Kidney (tissue), 13 donors: ENCODE measurements at regions not wholly inside any gene's neighbourhood (a gene's known extent, or its start where the extent isn't known, plus 50 kb on each side); places are given as distances from the start of the nearest gene placed in this dataset.
A peak's percentile ranks its signal among the peaks of the same experiment; 100 is the strongest.

ENCODE experiments used
- DNase-seq, 5 donors: peaks; one replicate each; pipeline ENCODE4 v3.0.0-alpha.2; 2013 to 2020
- FAIRE-seq: peaks from 2 replicates; lab custom pipeline; 2012; peaks lifted over from hg19 to GRCh38; lab: Jason Lieb, UNC
- H3K27ac ChIP-seq, 2 donors: one replicate each; pipeline ENCODE4 v1.7.0; 2013; ENCODE audit warnings: low read depth in 2 of 2, low read length in 2 of 2, inconsistent platforms in 1 of 2
- H3K27me3 ChIP-seq: one replicate; pipeline ENCODE4 v1.7.1; 2013; ENCODE audit warnings: low read length, inconsistent platforms; ENCODE audit not compliant: control insufficient read depth, insufficient read depth
- H3K36me3 ChIP-seq, 3 donors: one replicate each; pipeline versions ENCODE4 v1.7.0 to v1.7.1; 2013; ENCODE audit warnings: low read length in 3 of 3, control low read depth in 1 of 3, inconsistent platforms in 1 of 3; ENCODE audit not compliant: insufficient read depth in 3 of 3, control insufficient read depth in 2 of 3
- H3K4me1 ChIP-seq, 3 donors: one replicate each; pipeline versions ENCODE4 v1.7.0 to v1.7.1; 2013; ENCODE audit warnings: low read length in 3 of 3, inconsistent platforms in 1 of 3, low read depth in 1 of 3; ENCODE audit not compliant: control insufficient read depth in 2 of 3, insufficient read depth in 2 of 3
- H3K4me3 ChIP-seq, 3 donors: one replicate each; pipeline versions ENCODE4 v1.7.0 to v1.8.1; 2013; ENCODE audit warnings: low read length in 3 of 3, control low read depth in 1 of 3, inconsistent platforms in 1 of 3
- H3K9ac ChIP-seq, 3 donors: one replicate each; pipeline versions ENCODE4 v1.7.0 to v1.7.1; 2013; ENCODE audit warnings: low read length in 3 of 3, control low read depth in 1 of 3, inconsistent platforms in 1 of 3
- H3K9me3 ChIP-seq, 3 donors: one replicate each; pipeline versions ENCODE4 v1.7.0 to v1.7.1; 2013; ENCODE audit warnings: low read length in 3 of 3, control low read depth in 1 of 3, inconsistent platforms in 1 of 3; ENCODE audit not compliant: control insufficient read depth in 2 of 3, insufficient read depth in 1 of 3
- intact Hi-C: fragments of 100-400 bp; cut with DNase I; formaldehyde crosslinking; loops from one replicate; pipeline ENCODE4 v1.11.1; 2022
- TF ChIP-seq, protein P1 (sequence below): IDR thresholded peaks from 3 replicates; pipeline ENCODE4 v1.5.1; 2012; ENCODE audit warnings: mild to moderate bottlenecking, moderate library complexity, borderline replicate concordance; ENCODE audit not compliant: insufficient read depth; ENCODE audit errors: extremely low read depth
- donor health status: control.
- donor health status: control.
- donor health status: control.
- donor health status: control.
- donor health status: control.
- donor health status: DM: yes; HTN: yes; CAD: no.
- donor health status: Normal renal cell carcinoma (clear cell type).

DNA sequence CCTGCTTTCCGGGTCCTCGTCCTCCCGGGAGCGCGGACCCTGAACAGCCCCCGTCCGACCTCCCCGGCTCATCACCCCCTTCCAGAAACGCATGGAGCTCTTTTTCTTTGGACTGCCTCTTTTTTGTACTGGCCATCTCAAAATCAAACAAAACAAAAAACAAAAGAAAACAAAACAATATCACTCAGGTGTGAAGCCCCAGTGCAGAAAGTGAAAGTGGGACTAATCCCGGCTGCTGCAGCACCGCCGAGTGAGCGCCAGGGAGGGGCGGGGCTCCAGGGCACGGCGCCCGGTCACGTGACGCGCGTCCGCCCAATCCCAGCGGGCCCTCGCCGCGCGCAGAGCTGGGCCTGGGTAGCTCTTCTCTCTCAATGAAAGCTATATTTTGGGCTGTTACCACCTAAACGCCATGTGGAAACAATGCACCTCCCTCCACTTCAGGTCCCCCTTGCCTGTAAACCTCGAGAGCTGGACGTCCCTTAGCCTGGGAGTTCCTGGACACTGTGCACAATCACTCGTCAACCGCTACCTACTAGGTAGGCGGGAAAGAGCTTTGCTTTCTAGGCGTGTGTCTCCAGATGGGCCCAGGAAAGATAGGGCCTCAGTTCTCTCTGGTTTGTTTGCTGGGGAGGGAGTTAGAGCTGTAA, 93.7 kb upstream of the PRDM1 start:
- H3K4me1 ChIP-seq, result peaks cover 0 to 16% (median 8%) of the 10 kb centered on the region in 3 donors
- no peak for FAIRE-seq
- H3K4me3 ChIP-seq, result peak overlapping the region; percentile 85 to 89 (median 85)
- H3K9ac ChIP-seq, result peak overlapping the region; percentile 69 to 75 (median 72)
- peak overlapping the region in 1 of 2 donors; percentile 26 for H3K27ac ChIP-seq
- peak; percentile 88 to 93 (median 90) for DNase-seq
- peaks cover 74% of the 10 kb centered on the region for H3K27me3 ChIP-seq
- H3K36me3 ChIP-seq, result no peaks in the 10 kb centered on the region
- peaks cover 0 to 6% (median 2%) of the 10 kb centered on the region in 3 donors for H3K9me3 ChIP-seq
- intact Hi-C loops, result no loop called here
- TF ChIP-seq, protein P1, sequence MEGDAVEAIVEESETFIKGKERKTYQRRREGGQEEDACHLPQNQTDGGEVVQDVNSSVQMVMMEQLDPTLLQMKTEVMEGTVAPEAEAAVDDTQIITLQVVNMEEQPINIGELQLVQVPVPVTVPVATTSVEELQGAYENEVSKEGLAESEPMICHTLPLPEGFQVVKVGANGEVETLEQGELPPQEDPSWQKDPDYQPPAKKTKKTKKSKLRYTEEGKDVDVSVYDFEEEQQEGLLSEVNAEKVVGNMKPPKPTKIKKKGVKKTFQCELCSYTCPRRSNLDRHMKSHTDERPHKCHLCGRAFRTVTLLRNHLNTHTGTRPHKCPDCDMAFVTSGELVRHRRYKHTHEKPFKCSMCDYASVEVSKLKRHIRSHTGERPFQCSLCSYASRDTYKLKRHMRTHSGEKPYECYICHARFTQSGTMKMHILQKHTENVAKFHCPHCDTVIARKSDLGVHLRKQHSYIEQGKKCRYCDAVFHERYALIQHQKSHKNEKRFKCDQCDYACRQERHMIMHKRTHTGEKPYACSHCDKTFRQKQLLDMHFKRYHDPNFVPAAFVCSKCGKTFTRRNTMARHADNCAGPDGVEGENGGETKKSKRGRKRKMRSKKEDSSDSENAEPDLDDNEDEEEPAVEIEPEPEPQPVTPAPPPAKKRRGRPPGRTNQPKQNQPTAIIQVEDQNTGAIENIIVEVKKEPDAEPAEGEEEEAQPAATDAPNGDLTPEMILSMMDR, result no peak

DNA sequence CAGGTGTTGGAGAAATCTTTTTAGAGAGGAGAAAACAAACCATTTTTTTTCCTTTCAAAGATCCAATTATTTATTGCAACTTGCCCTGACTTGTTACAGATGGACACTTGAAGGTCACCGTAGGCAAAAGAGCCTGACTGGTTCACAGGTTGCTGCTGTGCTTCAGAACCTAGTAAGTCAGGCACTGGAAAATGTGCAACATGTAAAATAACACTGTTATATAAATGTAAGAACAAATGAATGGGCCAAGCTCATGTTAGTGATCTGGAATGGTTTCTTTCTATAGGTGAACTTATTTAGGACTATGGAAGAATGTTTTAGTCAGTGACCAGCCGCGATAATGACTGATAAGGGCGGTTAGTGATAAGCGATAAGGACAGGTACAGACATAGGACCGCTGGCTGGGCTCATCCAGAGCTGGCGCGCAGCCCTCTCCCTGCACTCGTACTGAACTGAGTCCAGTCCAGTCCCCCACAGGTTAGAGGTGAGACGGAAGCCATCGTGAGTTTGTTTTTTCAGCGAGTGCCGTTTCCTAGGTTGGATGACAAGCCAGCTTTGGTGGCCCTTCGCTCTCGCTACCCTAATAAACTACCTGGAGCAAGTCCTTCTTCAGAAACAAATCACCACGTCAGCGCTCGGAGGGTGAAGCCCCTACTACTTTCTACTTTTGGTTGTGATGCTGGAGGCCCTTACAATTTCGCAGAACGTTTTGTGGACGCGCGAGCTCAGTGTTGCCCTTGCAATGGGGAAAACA, 94.4 kb upstream of the PRDM1 start:
- no peak overlapping the region for H3K27ac ChIP-seq
- H3K9ac ChIP-seq, result peak overlapping the region; percentile 69 to 75 (median 72)
- FAIRE-seq, result no peak
- intact Hi-C loops, result no loop called here
- H3K4me1 ChIP-seq, result peaks cover 0 to 16% (median 8%) of the 10 kb centered on the region in 3 donors
- DNase-seq, result peak in 4 of 5 donors; percentile 38 to 73 (median 52)
- peaks cover 72% of the 10 kb centered on the region for H3K27me3 ChIP-seq
- H3K9me3 ChIP-seq, result peaks cover 0 to 6% (median 0%) of the 10 kb centered on the region in 3 donors
- H3K4me3 ChIP-seq, result peak overlapping the region; percentile 85 to 89 (median 85)
- no peaks in the 10 kb centered on the region for H3K36me3 ChIP-seq
- TF ChIP-seq, protein P1, result no peak

DNA sequence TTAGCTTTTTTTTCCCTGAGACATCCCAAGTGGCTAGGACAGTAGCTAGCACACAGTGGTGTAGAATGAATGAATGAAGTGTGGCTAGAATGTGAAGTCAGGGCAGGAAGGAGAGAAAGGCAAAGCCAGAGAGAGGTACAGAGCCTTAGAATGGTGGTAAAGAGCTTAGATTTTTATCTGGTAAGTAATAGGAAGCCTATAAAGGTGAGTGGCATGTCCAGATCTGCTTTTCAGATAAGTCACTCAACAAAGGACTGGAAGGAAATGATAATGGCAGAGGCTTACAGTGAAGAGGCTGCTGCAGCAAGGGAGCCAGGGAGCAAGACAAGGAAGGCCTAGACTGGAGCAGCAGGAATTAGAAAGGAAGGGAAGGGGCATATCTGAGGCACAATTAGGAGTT, 96.0 kb upstream of the PRDM1 start:
- no peak overlapping the region for H3K9ac ChIP-seq
- H3K4me3 ChIP-seq, result no peak overlapping the region
- intact Hi-C loops, result no loop called here
- peaks cover 65% of the 10 kb centered on the region for H3K27me3 ChIP-seq
- FAIRE-seq, result no peak
- no peaks in the 10 kb centered on the region for H3K36me3 ChIP-seq
- H3K27ac ChIP-seq, result no peak overlapping the region
- TF ChIP-seq, protein P1, result no peak
- H3K9me3 ChIP-seq, result peaks cover 0 to 6% (median 0%) of the 10 kb centered on the region in 3 donors
- peaks cover 0 to 22% (median 8%) of the 10 kb centered on the region in 3 donors for H3K4me1 ChIP-seq
- DNase-seq, result no peak
